SJCRH30 (cell line): ENCODE measurements at regions not wholly inside any gene's neighbourhood (a gene's known extent, or its start where the extent isn't known, plus 50 kb on each side); places are given as distances from the start of the nearest gene placed in this dataset.
"Not testable (repeated sequence)": the region's sequence is repeated elsewhere in the genome, so short reads cannot be mapped to it uniquely, and the experiment has no call there.

Experiments used
- DNase-seq, 2 experiments: peaks; one replicate each; pipeline ENCODE4 v3.0.0-alpha.2; 2015 to 2020
- H3K27ac ChIP-seq: fragments of 250-450 bp; sonication (Bioruptor Pico); 2 replicates; pipeline ENCODE4 v1.5.1; 2020; ENCODE audit warnings: mild to moderate bottlenecking, moderate library complexity
- H3K27me3 ChIP-seq: fragments of 250-450 bp; sonication (Bioruptor Pico); 2 replicates; pipeline ENCODE4 v1.5.1; 2020; ENCODE audit warnings: mild to moderate bottlenecking, moderate library complexity
- H3K36me3 ChIP-seq: fragments of 250-450 bp; sonication (Bioruptor Pico); 2 replicates; pipeline ENCODE4 v1.5.1; 2020; ENCODE audit warnings: mild to moderate bottlenecking, moderate library complexity
- H3K4me1 ChIP-seq: fragments of 250-450 bp; sonication (Bioruptor Pico); 2 replicates; pipeline ENCODE4 v1.5.1; 2020; ENCODE audit warnings: mild to moderate bottlenecking, moderate library complexity
- H3K4me3 ChIP-seq: fragments of 250-450 bp; sonication (Bioruptor Pico); 2 replicates; pipeline ENCODE4 v1.5.1; 2020; ENCODE audit warnings: mild to moderate bottlenecking, moderate library complexity
- H3K9me3 ChIP-seq: fragments of 250-450 bp; sonication (Bioruptor Pico); replicated peaks from 2 replicates; pipeline ENCODE4 v1.5.1; 2020; ENCODE audit warnings: mild to moderate bottlenecking, moderate library complexity

- Histone ChIP-seq H3K4me3 (no peak overlapping the region), H3K27me3 (no peaks in the 10 kb centered on the region), H3K27ac (peak overlapping the region; percentile 1; the same call in 1 of the 2 replicates), H3K4me1 (peaks cover 47% of the 10 kb centered on the region), H3K9me3 (no peaks in the 10 kb centered on the region), H3K36me3 (no peaks in the 10 kb centered on the region)
- DNase-seq = no peak
These were observed 68.2 kb upstream of the EED start for GRCh38 chr11:86176165-86176884.

- DNase-seq = no peak
- Histone ChIP-seq H3K36me3 (no peaks in the 10 kb centered on the region), H3K27ac (peak overlapping the region; percentile 1; the same call in 1 of the 2 replicates), H3K4me1 (peaks cover 47% of the 10 kb centered on the region), H3K27me3 (no peaks in the 10 kb centered on the region), H3K9me3 (no peaks in the 10 kb centered on the region), H3K4me3 (no peak overlapping the region)
These were observed 68.9 kb upstream of the EED start for GRCh38 chr11:86175626-86176025.

GRCh38 chr11:86175191-86175590, 69.4 kb upstream of the EED start:
- Histone ChIP-seq H3K4me1 (peaks cover 47% of the 10 kb centered on the region), H3K27ac (peak overlapping the region; percentile 82)

GRCh38 chr11:86174101-86175046, 70.2 kb upstream of the EED start:
- Histone ChIP-seq H3K4me3 (no peak overlapping the region), H3K4me1 (peaks cover 47% of the 10 kb centered on the region), H3K27me3 (no peaks in the 10 kb centered on the region), H3K9me3 (no peaks in the 10 kb centered on the region), H3K36me3 (no peaks in the 10 kb centered on the region), H3K27ac (peak overlapping the region; percentile 82)
- DNase-seq = peak; percentile 94 to 97

More at GRCh38 chr11:86175191-86175590, 69.4 kb upstream of the EED start:
- no peaks in the 10 kb centered on the region for H3K9me3 ChIP-seq
- H3K36me3 ChIP-seq = no peaks in the 10 kb centered on the region
- DNase-seq = no peak
- no peak overlapping the region for H3K4me3 ChIP-seq
- no peaks in the 10 kb centered on the region for H3K27me3 ChIP-seq

- DNase-seq = peak; percentile 47 to 53
- peak overlapping the region; percentile 82 for H3K27ac ChIP-seq
- no peaks in the 10 kb centered on the region for H3K27me3 ChIP-seq
- H3K4me1 ChIP-seq = peaks cover 47% of the 10 kb centered on the region
- no peaks in the 10 kb centered on the region for H3K36me3 ChIP-seq
- H3K4me3 ChIP-seq = no peak overlapping the region
- H3K9me3 ChIP-seq = no peaks in the 10 kb centered on the region
These were observed 71.7 kb upstream of the EED start for GRCh38 chr11:86172894-86173293.

GRCh38 chr11:86171627-86172026, 72.9 kb upstream of the EED start:
- Histone ChIP-seq H3K4me3 (no peak overlapping the region), H3K27ac (no peak overlapping the region), H3K27me3 (no peaks in the 10 kb centered on the region), H3K4me1 (peaks cover 43% of the 10 kb centered on the region), H3K36me3 (no peaks in the 10 kb centered on the region), H3K9me3 (no peaks in the 10 kb centered on the region)
- DNase-seq = no peak

- H3K27me3 ChIP-seq = no peaks in the 10 kb centered on the region
- DNase-seq = no peak
- H3K36me3 ChIP-seq = no peaks in the 10 kb centered on the region
- no peaks in the 10 kb centered on the region for H3K9me3 ChIP-seq
- no peak overlapping the region for H3K27ac ChIP-seq
- H3K4me3 ChIP-seq = no peak overlapping the region
- peaks cover 22% of the 10 kb centered on the region for H3K4me1 ChIP-seq
These were observed 76.9 kb upstream of the EED start for GRCh38 chr11:86167499-86168164.

GRCh38 chr11:86166287-86166686, 78.3 kb upstream of the EED start:
- not testable (repeated sequence) for H3K27ac ChIP-seq, H3K27me3 ChIP-seq, H3K4me3 ChIP-seq, DNase-seq, H3K36me3 ChIP-seq, H3K9me3 ChIP-seq
- H3K4me1 ChIP-seq = peaks cover 30% of the 10 kb centered on the region

- H3K9me3 ChIP-seq = no peaks in the 10 kb centered on the region
- no peak overlapping the region for H3K4me3 ChIP-seq
- DNase-seq = no peak
- H3K27me3 ChIP-seq = no peaks in the 10 kb centered on the region
- H3K27ac ChIP-seq = no peak overlapping the region
- H3K36me3 ChIP-seq = no peaks in the 10 kb centered on the region
- peaks cover 48% of the 10 kb centered on the region for H3K4me1 ChIP-seq
These were observed 80.4 kb upstream of the EED start for GRCh38 chr11:86164106-86164505.

- H3K27me3 ChIP-seq, H3K36me3 ChIP-seq, H3K9me3 ChIP-seq, H3K4me3 ChIP-seq, H3K27ac ChIP-seq, DNase-seq: not testable (repeated sequence)
- peaks cover 48% of the 10 kb centered on the region for H3K4me1 ChIP-seq
These were observed 81.2 kb upstream of the EED start for GRCh38 chr11:86163221-86163876.

GRCh38 chr11:86162239-86162638, 82.3 kb upstream of the EED start:
- DNase-seq = peak; percentile 81 to 83
- no peaks in the 10 kb centered on the region for H3K9me3 ChIP-seq
- no peaks in the 10 kb centered on the region for H3K36me3 ChIP-seq
- H3K4me1 ChIP-seq = peaks cover 48% of the 10 kb centered on the region
- H3K4me3 ChIP-seq = no peak overlapping the region
- no peaks in the 10 kb centered on the region for H3K27me3 ChIP-seq
- peak overlapping the region; percentile 65 for H3K27ac ChIP-seq

GRCh38 chr11:86161837-86162236, 82.7 kb upstream of the EED start:
- Histone ChIP-seq H3K27ac (peak overlapping the region; percentile 65), H3K36me3 (no peaks in the 10 kb centered on the region), H3K9me3 (no peaks in the 10 kb centered on the region)

GRCh38 chr11:86161336-86161735, 83.2 kb upstream of the EED start:
- H3K4me3 ChIP-seq = no peak overlapping the region
- peak in 1 of 2 experiments; percentile 33 for DNase-seq
- no peaks in the 10 kb centered on the region for H3K27me3 ChIP-seq
- H3K4me1 ChIP-seq = peaks cover 48% of the 10 kb centered on the region
- peak overlapping the region; percentile 65 for H3K27ac ChIP-seq
- no peaks in the 10 kb centered on the region for H3K36me3 ChIP-seq
- no peaks in the 10 kb centered on the region for H3K9me3 ChIP-seq

More at GRCh38 chr11:86161837-86162236, 82.7 kb upstream of the EED start:
- peak in 1 of 2 experiments; percentile 59 for DNase-seq
- Histone ChIP-seq H3K27me3 (no peaks in the 10 kb centered on the region), H3K4me3 (no peak overlapping the region), H3K4me1 (peaks cover 48% of the 10 kb centered on the region)

- DNase-seq = peak in 1 of 2 experiments; percentile 37
- H3K4me1 ChIP-seq = peaks cover 48% of the 10 kb centered on the region
- H3K4me3 ChIP-seq = no peak overlapping the region
- H3K9me3 ChIP-seq = no peaks in the 10 kb centered on the region
- H3K36me3 ChIP-seq = no peaks in the 10 kb centered on the region
- H3K27me3 ChIP-seq = no peaks in the 10 kb centered on the region
- no peak overlapping the region; the same call in 1 of the 2 replicates for H3K27ac ChIP-seq
These were observed 83.9 kb upstream of the EED start for GRCh38 chr11:86160541-86161149.
